HCT116 (cell line): ENCODE measurements at regions not wholly inside any gene's neighbourhood (a gene's known extent, or its start where the extent isn't known, plus 50 kb on each side); places are given as distances from the start of the nearest gene placed in this dataset.

ENCODE experiments used
- ATAC-seq: fragments of 200-7000 bp; cut with Tn5 transposase; 2 replicates; pipeline ENCODE4 v1.9.1; 2020; ENCODE audit warnings: mild to moderate bottlenecking, moderate library complexity
- BruUV-seq: library from RNA; stranded (reverse); fragments of 400-500 nt; replicated peaks from 2 replicates; lab custom pipeline; 2021; lab: Mats Ljungman, UMichigan
- CTCF ChIA-PET: fragments of 300-600 bp; sonication (Branson Sonifier 250); formaldehyde crosslinking; loops from one replicate; lab custom pipeline; 2021; ENCODE audit warnings: antibody characterized with exemption; lab: Charles Lee
- POLR2A ChIA-PET: fragments of 300-600, 350-600 bp; sonication (Branson Sonifier 250); formaldehyde crosslinking; loops from one replicate; lab custom pipeline; 2021; ENCODE audit warnings: antibody characterized with exemption; lab: Charles Lee
- RAD21 ChIA-PET, 2 experiments: fragments of 300-600 bp; sonication (Branson Sonifier 250); formaldehyde crosslinking; loops; one replicate each; lab custom pipeline; 2023; ENCODE audit warnings: low total read pairs in 2 of 2; ENCODE audit not compliant: uncharacterized antibody in 2 of 2, unreplicated experiment in 2 of 2, low non-redundant PET in 1 of 2; lab: Charles Lee
- DNase-seq: peaks from one replicate; pipeline ENCODE4 v3.0.0-alpha.2; 2010; ENCODE audit warnings: low read depth, low spot score
- H2AFZ ChIP-seq: fragments of 200-600 bp; shearing (Covaris generic), sonication (generic); 2 replicates; pipeline ENCODE4 v1.6.1; 2017; ENCODE audit warnings: low read depth, mixed run types, mixed read lengths, antibody characterized with exemption, low read length; ENCODE audit not compliant: poor library complexity, severe bottlenecking
- H3K27ac ChIP-seq: 2 replicates; pipeline ENCODE4 v1.5.1; 2012; ENCODE audit warnings: low read depth, low read length
- H3K27me3 ChIP-seq: fragments of 200-600 bp; sonication (generic); 2 replicates; pipeline ENCODE4 v1.6.1; 2016; ENCODE audit warnings: mixed run types, low read length, mixed read lengths; ENCODE audit not compliant: insufficient read depth
- H3K36me3 ChIP-seq, 2 experiments: fragments of 200-500 bp in 1 of 2; fragments of 200-600 bp in 1 of 2; sonication (Bioruptor generic) in 1 of 2; sonication (generic) in 1 of 2; 2 replicates each; pipeline versions ENCODE4 v1.5.1 to v1.6.1; 2014 to 2016; ENCODE audit warnings: low read length in 2 of 2, inconsistent platforms in 1 of 2, mixed read lengths in 1 of 2, mixed run types in 1 of 2; ENCODE audit not compliant: insufficient read depth in 2 of 2, control insufficient read depth in 1 of 2
- H3K4me1 ChIP-seq, 2 experiments: fragments of 200-600 bp in 1 of 2; sonication (generic) in 1 of 2; 2 replicates each; pipeline versions ENCODE4 v1.5.1 to v1.6.1; 2012 to 2017; ENCODE audit warnings: low read length in 2 of 2, inconsistent platforms in 1 of 2, mild to moderate bottlenecking in 1 of 2, mixed read lengths in 1 of 2, mixed run types in 1 of 2, moderate library complexity in 1 of 2; ENCODE audit not compliant: insufficient read depth in 2 of 2, control insufficient read depth in 1 of 2
- H3K4me2 ChIP-seq: fragments of 200-600 bp; sonication (generic); 2 replicates; pipeline ENCODE4 v1.6.1; 2017; ENCODE audit warnings: mixed run types, low read length, mixed read lengths
- H3K4me3 ChIP-seq, 2 experiments: fragments of 200-600 bp in 1 of 2; sonication (generic) in 1 of 2; replicated peaks in 1 of 2; 2 replicates each; pipeline ENCODE4 v1.5.1; 2011 to 2016; ENCODE audit warnings: low read length in 2 of 2, control low read depth in 1 of 2, low read depth in 1 of 2, mild to moderate bottlenecking in 1 of 2, mixed read lengths in 1 of 2, mixed run types in 1 of 2
- H3K79me2 ChIP-seq: fragments of 200-600 bp; sonication (generic); 2 replicates; pipeline ENCODE4 v1.6.1; 2017; ENCODE audit warnings: mild to moderate bottlenecking, mixed run types, low read length, moderate library complexity, mixed read lengths; ENCODE audit not compliant: insufficient read depth
- H3K9ac ChIP-seq: fragments of 200-600 bp; sonication (generic); 2 replicates; pipeline ENCODE4 v1.6.1; 2016; ENCODE audit warnings: low read length, mixed read lengths
- H3K9me2 ChIP-seq: fragments of 200-600 bp; sonication (generic), shearing (Covaris generic); 2 replicates; pipeline ENCODE4 v1.6.1; 2017; ENCODE audit warnings: mixed run types, mild to moderate bottlenecking, moderate library complexity; ENCODE audit not compliant: insufficient read depth
- H3K9me3 ChIP-seq, 2 experiments: fragments of 200-500 bp in 1 of 2; fragments of 200-600 bp in 1 of 2; sonication (Bioruptor generic) in 1 of 2; sonication (generic) in 1 of 2; 2 replicates each; pipeline ENCODE4 v1.6.1; 2014 to 2017; ENCODE audit warnings: low read length in 2 of 2, mixed read lengths in 2 of 2, inconsistent platforms in 1 of 2, low read depth in 1 of 2, mild to moderate bottlenecking in 1 of 2, mixed run types in 1 of 2, moderate library complexity in 1 of 2; ENCODE audit not compliant: control insufficient read depth in 1 of 2, insufficient read depth in 1 of 2
- H4K20me1 ChIP-seq: fragments of 200-600 bp; sonication (generic), shearing (Covaris generic); 2 replicates; pipeline ENCODE4 v1.6.1; 2017; ENCODE audit warnings: mixed run types, mild to moderate bottlenecking, moderate library complexity; ENCODE audit not compliant: insufficient read depth
- CTCF ChIP-seq, 3 experiments: fragments of 200-600 bp in 1 of 3; sonication (generic) in 1 of 3; IDR thresholded peaks in 2 of 3; conservative IDR thresholded peaks in 1 of 3; 2 replicates each; pipeline ENCODE4 v1.5.1; 2012 to 2017; ENCODE audit warnings: low read depth in 2 of 3, low read length in 2 of 3, antibody characterized with exemption in 1 of 3, borderline replicate concordance in 1 of 3, control low read depth in 1 of 3, mild to moderate bottlenecking in 1 of 3, mixed read lengths in 1 of 3, mixed run types in 1 of 3, moderate library complexity in 1 of 3; ENCODE audit not compliant: insufficient read depth in 1 of 3
- POLR2A ChIP-seq: IDR thresholded peaks from 2 replicates; pipeline ENCODE4 v1.7.0; 2011; ENCODE audit warnings: borderline replicate concordance; ENCODE audit not compliant: insufficient read depth, insufficient read length; ENCODE audit errors: extremely low read depth
- ZBTB33 ChIP-seq: IDR thresholded peaks from 2 replicates; pipeline ENCODE4 v1.6.1; 2011; ENCODE audit warnings: mild to moderate bottlenecking, low read length, moderate library complexity; ENCODE audit not compliant: insufficient replicate concordance; ENCODE audit errors: extremely low read depth
- ZFX ChIP-seq: fragments of 450-650 bp; IDR thresholded peaks from 2 replicates; pipeline ENCODE4 v1.6.1; 2017
- ZNF274 ChIP-seq: fragments of 200-500 bp; sonication (Bioruptor generic); IDR thresholded peaks from 2 replicates; pipeline ENCODE4 v1.6.1; 2014; ENCODE audit warnings: mild to moderate bottlenecking, low read depth, low read length, inconsistent platforms
- intact Hi-C: fragments of 100-400 bp; cut with micrococcal nuclease; formaldehyde crosslinking; loops from 2 replicates; pipeline ENCODE4 v1.10.0; 2022

GRCh38 chr4:36904823-36905222 is 339.7 kb upstream of the NWD2 start:
- Histone ChIP-seq H3K4me2 (no peak overlapping the region), H3K4me3 (no peak overlapping the region), H3K27ac (no peak overlapping the region), H3K36me3 (no peaks in the 10 kb centered on the region), H3K27me3 (no peaks in the 10 kb centered on the region), H3K4me1 (no peaks in the 10 kb centered on the region), H3K9ac (no peak overlapping the region), H2AFZ (no peak overlapping the region), H3K79me2 (no peaks in the 10 kb centered on the region)
- no peak for DNase-seq
- intact Hi-C loops, result no loop called here
- no peak for ATAC-seq
- no peak for TF ChIP-seq POLR2A
- TF ChIP-seq ZNF274, result no peak
- TF ChIP-seq, all 23 proteins: peak for 0
- Histone ChIP-seq H4K20me1 (no peaks in the 10 kb centered on the region), H3K9me2 (no peaks in the 10 kb centered on the region), H3K9me3 (no peaks in the 10 kb centered on the region)
- no TSS peak for BruUV-seq
- CTCF ChIA-PET, result no interaction called here
- POLR2A ChIA-PET, result no interaction called here
- RAD21 ChIA-PET, result no interaction called here

GRCh38 chr4:36914106-36914505 is 330.4 kb upstream of the NWD2 start:
- DNase-seq (no peak), ATAC-seq (no peak)
- RAD21 ChIA-PET, result no interaction called here
- no peaks in the 10 kb centered on the region for H4K20me1 ChIP-seq
- no peaks in the 10 kb centered on the region for H3K27me3 ChIP-seq
- intact Hi-C loops, result no loop called here
- H3K27ac ChIP-seq, result no peak overlapping the region
- no peaks in the 10 kb centered on the region for H3K9me2 ChIP-seq
- H3K4me1 ChIP-seq, result no peaks in the 10 kb centered on the region
- H3K9me3 ChIP-seq, result no peaks in the 10 kb centered on the region
- H2AFZ ChIP-seq, result no peak overlapping the region
- no peak overlapping the region for H3K9ac ChIP-seq
- TF ChIP-seq ZBTB33 (no peak), CTCF (IDR thresholded peaks at IDR 0.05 in 2 of 3, conservative IDR thresholded peaks at IDR 0.05 in 1 of 3; ENCODE audit: borderline replicate concordance in 1 of 3, insufficient read depth in 1 of 3, low read depth in 2 of 3, low read length in 2 of 3) (0 out of 6 replicates have a peak, but pooled peaks of 1 of the 3 experiments have one; percentile 5), ZFX (no peak)
- H3K79me2 ChIP-seq, result no peaks in the 10 kb centered on the region
- BruUV-seq, result no TSS peak
- no peak overlapping the region for H3K4me3 ChIP-seq
- H3K4me2 ChIP-seq, result no peak overlapping the region
- CTCF ChIA-PET, result no interaction called here
- no peaks in the 10 kb centered on the region for H3K36me3 ChIP-seq
- POLR2A ChIA-PET, result no interaction called here
